H1 (cell line): ENCODE measurements at regions not wholly inside any gene's neighbourhood (a gene's known extent, or its start where the extent isn't known, plus 50 kb on each side); places are given as distances from the start of the nearest gene placed in this dataset.

Experiments
- CTCF ChIA-PET: fragments of 300-600 bp; sonication (Branson Sonifier 250); formaldehyde crosslinking; loops from one replicate; lab custom pipeline; 2021; ENCODE audit not compliant: partially characterized antibody; lab: Charles Lee
- POLR2A ChIA-PET: fragments of 300-600 bp; sonication (Branson Sonifier 250); formaldehyde crosslinking; loops from one replicate; lab custom pipeline; 2021; ENCODE audit warnings: inconsistent platforms; ENCODE audit not compliant: partially characterized antibody; lab: Charles Lee
- DNase-seq, 2 experiments: peaks; one replicate each; pipeline versions ENCODE4 v3.0.0 to v3.0.0-alpha.2; 2010 to 2022; ENCODE audit warnings: low spot score in 2 of 2, low read depth in 1 of 2, mixed read lengths in 1 of 2
- FAIRE-seq: peaks from 2 replicates; lab custom pipeline; 2011; peaks lifted over from hg19 to GRCh38; lab: Jason Lieb, UNC
- H2AFZ ChIP-seq: 2 replicates; pipeline ENCODE4 v1.8.1; 2012; ENCODE audit warnings: low read length, inconsistent platforms
- H2AK5ac ChIP-seq: 2 replicates; pipeline ENCODE4 v1.6.1; 2013; ENCODE audit warnings: low read depth, low read length
- H2BK120ac ChIP-seq: replicated peaks from 2 replicates; pipeline ENCODE3; 2013; ENCODE audit warnings: low read depth, low read length, inconsistent platforms
- H2BK12ac ChIP-seq: 2 replicates; pipeline ENCODE4 v1.6.1; 2013; ENCODE audit warnings: low read depth, low read length
- H2BK15ac ChIP-seq: 2 replicates; pipeline ENCODE4 v1.6.1; 2013; ENCODE audit warnings: low read length
- H2BK20ac ChIP-seq: 2 replicates; pipeline ENCODE4 v1.6.1; 2013; ENCODE audit warnings: low read length
- H2BK5ac ChIP-seq: 2 replicates; pipeline ENCODE4 v1.6.1; 2013; ENCODE audit warnings: low read depth, low read length
- H3K14ac ChIP-seq: 2 replicates; pipeline ENCODE4 v1.6.1; 2013; ENCODE audit warnings: inconsistent platforms; ENCODE audit not compliant: insufficient read length
- H3K18ac ChIP-seq: 2 replicates; pipeline ENCODE4 v1.6.1; 2013; ENCODE audit warnings: low read length; ENCODE audit errors: extremely low read depth
- H3K23ac ChIP-seq: 2 replicates; pipeline ENCODE4 v1.6.1; 2013; ENCODE audit warnings: inconsistent platforms; ENCODE audit not compliant: insufficient read length
- H3K23me2 ChIP-seq: 2 replicates; pipeline ENCODE4 v1.6.1; 2013; ENCODE audit warnings: low read depth, low read length
- H3K27ac ChIP-seq: 2 replicates; pipeline ENCODE4 v1.6.1; 2011; ENCODE audit warnings: low read depth, low read length, inconsistent platforms
- H3K27me3 ChIP-seq, 4 experiments: replicated peaks in 1 of 4; 1 replicate in 1 of 4; 2 replicates in 3 of 4; pipeline versions ENCODE4 v1.6.1 to v1.8.1; 2011 to 2013; ENCODE audit warnings: low read length in 3 of 4, mild to moderate bottlenecking in 3 of 4, inconsistent platforms in 2 of 4, mixed read lengths in 2 of 4, moderate library complexity in 1 of 4; ENCODE audit not compliant: control insufficient read depth in 3 of 4, insufficient read depth in 3 of 4; ENCODE audit errors: extremely low read depth in 1 of 4
- H3K36me3 ChIP-seq, 4 experiments: 2 replicates each; pipeline versions ENCODE4 v1.6.1 to v1.8.1; 2011 to 2013; ENCODE audit warnings: mild to moderate bottlenecking in 4 of 4, low read length in 3 of 4, moderate library complexity in 2 of 4, control low read depth in 1 of 4, inconsistent platforms in 1 of 4; ENCODE audit not compliant: insufficient read depth in 4 of 4, control insufficient read depth in 2 of 4
- H3K4ac ChIP-seq: replicated peaks from 2 replicates; pipeline ENCODE3; 2013; ENCODE audit warnings: low read length, low read depth, mixed read lengths, inconsistent platforms; ENCODE audit not compliant: insufficient read length
- H3K4me1 ChIP-seq, 4 experiments: replicated peaks in 1 of 4; 1 replicate in 1 of 4; 2 replicates in 3 of 4; pipeline versions ENCODE4 v1.6.1 to v1.8.1; 2011 to 2013; ENCODE audit warnings: low read length in 3 of 4, inconsistent platforms in 2 of 4, mixed read lengths in 1 of 4; ENCODE audit not compliant: insufficient read depth in 4 of 4, control insufficient read depth in 3 of 4
- H3K4me2 ChIP-seq, 2 experiments: 2 replicates each; pipeline versions ENCODE4 v1.6.1 to v1.8.1; 2011 to 2013; ENCODE audit warnings: low read depth in 2 of 2, low read length in 2 of 2, control low read depth in 1 of 2, inconsistent platforms in 1 of 2, mild to moderate bottlenecking in 1 of 2; ENCODE audit not compliant: insufficient read depth in 1 of 2
- H3K4me3 ChIP-seq, 4 experiments: fragments of 200-600, 300-600 bp in 1 of 4; sonication (generic), shearing (Covaris generic), sonication (Bioruptor Twin) in 1 of 4; 2 replicates each; pipeline versions ENCODE4 v1.5.1 to v1.8.1; 2011 to 2016; ENCODE audit warnings: low read length in 4 of 4, low read depth in 3 of 4, control low read depth in 2 of 4, inconsistent platforms in 2 of 4, mild to moderate bottlenecking in 2 of 4, mixed read lengths in 1 of 4, moderate library complexity in 1 of 4; ENCODE audit not compliant: insufficient read depth in 2 of 4; ENCODE audit errors: extremely low read depth in 1 of 4
- H3K56ac ChIP-seq: replicated peaks from 2 replicates; pipeline ENCODE3; 2013; ENCODE audit warnings: low read depth, mild to moderate bottlenecking, mixed read lengths, low read length, inconsistent platforms; ENCODE audit not compliant: insufficient read length
- H3K79me1 ChIP-seq: 2 replicates; pipeline ENCODE4 v1.6.1; 2013; ENCODE audit warnings: low read depth, low read length, control low read depth
- H3K79me2 ChIP-seq, 2 experiments: 2 replicates each; pipeline versions ENCODE4 v1.6.1 to v1.8.1; 2012 to 2013; ENCODE audit warnings: low read length in 2 of 2, mild to moderate bottlenecking in 2 of 2, inconsistent platforms in 1 of 2; ENCODE audit not compliant: insufficient read depth in 2 of 2, control insufficient read depth in 1 of 2
- H3K9ac ChIP-seq, 4 experiments: replicated peaks in 1 of 4; 1 replicate in 1 of 4; 2 replicates in 3 of 4; pipeline versions ENCODE4 v1.6.1 to v1.8.1; 2011 to 2013; ENCODE audit warnings: low read depth in 3 of 4, low read length in 3 of 4, control low read depth in 2 of 4, mild to moderate bottlenecking in 2 of 4, moderate library complexity in 2 of 4, inconsistent platforms in 1 of 4; ENCODE audit errors: extremely low read depth in 1 of 4
- H3K9me3 ChIP-seq, 2 experiments: 2 replicates each; pipeline versions ENCODE4 v1.6.1 to v1.8.1; 2012 to 2013; ENCODE audit warnings: mild to moderate bottlenecking in 2 of 2, moderate library complexity in 2 of 2, control low read depth in 1 of 2, inconsistent platforms in 1 of 2, low read depth in 1 of 2, low read length in 1 of 2, mixed read lengths in 1 of 2; ENCODE audit not compliant: insufficient read depth in 2 of 2
- H4K20me1 ChIP-seq, 2 experiments: replicated peaks in 1 of 2; 2 replicates each; pipeline versions ENCODE3 to v1.8.1; 2011 to 2013; ENCODE audit warnings: inconsistent platforms in 2 of 2, low read length in 2 of 2, mild to moderate bottlenecking in 1 of 2; ENCODE audit not compliant: insufficient read depth in 2 of 2, control insufficient read depth in 1 of 2
- H4K5ac ChIP-seq: 2 replicates; pipeline ENCODE4 v1.6.1; 2013; ENCODE audit warnings: low read length, low read depth, mixed read lengths, inconsistent platforms; ENCODE audit not compliant: insufficient read length
- H4K8ac ChIP-seq: 2 replicates; pipeline ENCODE4 v1.8.0; 2013; ENCODE audit warnings: mild to moderate bottlenecking, moderate library complexity, low read length, inconsistent platforms; ENCODE audit not compliant: insufficient read depth; ENCODE audit errors: extremely low read depth
- H4K91ac ChIP-seq: replicated peaks from 2 replicates; pipeline ENCODE3; 2013; ENCODE audit warnings: low read length, mixed read lengths, inconsistent platforms; ENCODE audit not compliant: insufficient read length
- ATF2 ChIP-seq: IDR thresholded peaks from 2 replicates; pipeline ENCODE4 v1.6.1; 2012; ENCODE audit warnings: low read length, inconsistent platforms
- CBX8 ChIP-seq: fragments of 300-800, 300-1000 bp; sonication (generic); IDR thresholded peaks from 2 replicates; pipeline ENCODE4 v1.7.1; 2016; ENCODE audit warnings: low read depth, low read length, borderline replicate concordance
- EZH2 ChIP-seq: fragments of 200-600 bp; sonication (generic); IDR thresholded peaks from 2 replicates; pipeline ENCODE4 v1.7.1; 2012; ENCODE audit warnings: low read depth, mild to moderate bottlenecking, moderate library complexity, low read length, inconsistent platforms; ENCODE audit not compliant: severe bottlenecking
- FOSL1 ChIP-seq: IDR thresholded peaks from 2 replicates; pipeline ENCODE4 v1.6.1; 2011; ENCODE audit warnings: mild to moderate bottlenecking, low read depth, low read length, moderate library complexity; ENCODE audit not compliant: insufficient read depth
- KDM1A ChIP-seq: fragments of 200-600, 300-600 bp; sonication (generic); IDR thresholded peaks from 2 replicates; pipeline ENCODE4 v1.7.1; 2016; ENCODE audit warnings: mild to moderate bottlenecking, low read length, borderline replicate concordance
- POLR2AphosphoS5 ChIP-seq: IDR thresholded peaks from 2 replicates; pipeline ENCODE4 v1.6.1; 2011; ENCODE audit warnings: low read depth, low read length
- WGBS, 2 experiments: shearing (Covaris generic) in 1 of 2; methylation state at CpG; one replicate each; pipeline versions ENCODE4 v1.1.6 to v1.1.7; 2013 to 2015; ENCODE audit warnings: low lambda C conversion rate in 2 of 2, mixed read lengths in 2 of 2, inconsistent platforms in 1 of 2, low coverage in 1 of 2, missing lambda C conversion rate in 1 of 2; ENCODE audit not compliant: insufficient replicate concordance in 2 of 2, insufficient coverage in 1 of 2, insufficient read length in 1 of 2; ENCODE audit errors: extremely low coverage in 1 of 2, missing lambda C conversion rate in 1 of 2; 5-methylcytosine and 5-hydroxymethylcytosine counted together

DNA sequence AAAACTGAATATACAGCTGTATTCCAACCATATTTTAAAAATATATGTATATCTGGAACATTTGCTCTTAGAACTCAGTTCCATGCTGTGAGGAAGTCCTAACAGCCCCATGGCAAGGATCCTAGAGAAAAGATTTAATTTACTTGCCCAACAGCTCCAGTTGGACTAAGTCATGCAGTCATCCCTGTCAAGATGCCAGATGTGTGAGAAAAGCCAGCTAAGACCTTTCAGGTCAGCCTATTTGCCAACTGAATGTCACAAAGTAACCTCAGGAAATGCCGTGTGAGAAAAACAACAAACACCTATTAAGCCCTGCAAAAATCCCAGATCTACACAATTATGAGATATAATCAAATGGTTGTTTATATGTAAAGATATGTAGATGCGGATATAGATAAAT is 416.3 kb downstream of the NR2F1-AS1 start:
- no peaks in the 10 kb centered on the region for H3K4me1 ChIP-seq
- H3K27me3 ChIP-seq: no peaks in the 10 kb centered on the region
- H3K79me2 ChIP-seq: no peaks in the 10 kb centered on the region
- 90 to 100% methylated on average over 1 to 2 of the region's 2 CpGs for WGBS, 2 experiments
- no peak overlapping the region for H2BK20ac ChIP-seq
- no peak overlapping the region for H3K4me3 ChIP-seq
- H2BK12ac ChIP-seq: no peak overlapping the region
- no peak overlapping the region for H2BK5ac ChIP-seq
- ChIA-PET POLR2A (no interaction called here), CTCF (no interaction called here)
- H3K56ac ChIP-seq: no peak overlapping the region
- no peak overlapping the region for H3K18ac ChIP-seq
- H3K14ac ChIP-seq: no peak overlapping the region
- no peaks in the 10 kb centered on the region for H3K9me3 ChIP-seq
- no peak overlapping the region for H4K8ac ChIP-seq
- H2AK5ac ChIP-seq: no peak overlapping the region
- H3K79me1 ChIP-seq: no peaks in the 10 kb centered on the region
- peak; percentile 36 for FAIRE-seq
- no peak overlapping the region for H3K9ac ChIP-seq
- H3K27ac ChIP-seq: no peak overlapping the region
- H3K36me3 ChIP-seq: no peaks in the 10 kb centered on the region
- H4K20me1 ChIP-seq: no peaks in the 10 kb centered on the region
- H2BK120ac ChIP-seq: no peak overlapping the region
- H3K23me2 ChIP-seq: no peaks in the 10 kb centered on the region
- H3K23ac ChIP-seq: no peak overlapping the region
- no peak overlapping the region for H4K5ac ChIP-seq
- DNase-seq: no peak
- H3K4ac ChIP-seq: no peak overlapping the region
- H3K4me2 ChIP-seq: no peak overlapping the region
- no peak overlapping the region for H2BK15ac ChIP-seq
- no peak overlapping the region for H2AFZ ChIP-seq
- no peak overlapping the region for H4K91ac ChIP-seq
- TF ChIP-seq EZH2 (no peak), CBX8 (no peak), ATF2 (no peak), KDM1A (no peak), POLR2AphosphoS5 (no peak), FOSL1 (no peak)
